ENCODE measurements at regions not wholly inside any gene's neighbourhood (a gene's known extent, or its start where the extent isn't known, plus 50 kb on each side); places are given as distances from the start of the nearest gene placed in this dataset.

- DNase-seq (no peak), ATAC-seq (ENCODE audit: low read depth in 2 of 2) (no peak)
- Histone ChIP-seq H3K36me3 (ENCODE audit: control insufficient read depth, insufficient read depth, low read length) (no peaks in the 10 kb centered on the region), H3K9me3 (ENCODE audit: control insufficient read depth in 2 of 2, low read length in 2 of 2) (peaks cover 0 to 10% of the 10 kb centered on the region in 2 experiments), H3K4me3 (ENCODE audit: low read depth, low read length) (no peak overlapping the region), H3K27me3 (ENCODE audit: control insufficient read depth, insufficient read depth, low read length) (no peaks in the 10 kb centered on the region), H3K27ac (ENCODE audit: insufficient read depth, low read length, poor library complexity, severe bottlenecking) (no peak overlapping the region), H3K4me1 (ENCODE audit: control insufficient read depth, insufficient read depth, low read length, poor library complexity, severe bottlenecking) (no peaks in the 10 kb centered on the region)
- Mint-ChIP-seq H3K36me3 (no peaks in the 10 kb centered on the region), H3K27ac (no peak overlapping the region), H3K27me3 (no peaks in the 10 kb centered on the region), H3K9me3 (peaks cover 0 to 23% (median 6%) of the 10 kb centered on the region in 7 donors), H3K4me3 (no peak overlapping the region), H3K4me1 (no peaks in the 10 kb centered on the region)
Measured at GRCh38 chr2:5036256-5036655, 655.9 kb upstream of the SOX11 start.

GRCh38 chr2:5039241-5039975 is 652.8 kb upstream of the SOX11 start:
- H3K27me3 ChIP-seq (ENCODE audit: control insufficient read depth, insufficient read depth, low read length) = no peaks in the 10 kb centered on the region
- H3K4me1 ChIP-seq (ENCODE audit: control insufficient read depth, insufficient read depth, low read length, poor library complexity, severe bottlenecking) = no peaks in the 10 kb centered on the region
- Mint-ChIP-seq H3K27ac (no peak overlapping the region), H3K27me3 (no peaks in the 10 kb centered on the region), H3K36me3 (no peaks in the 10 kb centered on the region), H3K9me3 (peaks cover 0 to 24% (median 7%) of the 10 kb centered on the region in 7 donors), H3K4me3 (no peak overlapping the region), H3K4me1 (no peaks in the 10 kb centered on the region)
- H3K9me3 ChIP-seq (ENCODE audit: control insufficient read depth in 2 of 2, low read length in 2 of 2) = peaks cover 0 to 10% of the 10 kb centered on the region in 2 experiments
- ATAC-seq (ENCODE audit: low read depth in 2 of 2) (no peak), DNase-seq (no peak)
- H3K27ac ChIP-seq (ENCODE audit: insufficient read depth, low read length, poor library complexity, severe bottlenecking) = no peak overlapping the region
- no peaks in the 10 kb centered on the region for H3K36me3 ChIP-seq (ENCODE audit: control insufficient read depth, insufficient read depth, low read length)
- no peak overlapping the region for H3K4me3 ChIP-seq (ENCODE audit: low read depth, low read length)

GRCh38 chr2:5040571-5040970 is 651.6 kb upstream of the SOX11 start:
- Histone ChIP-seq H3K4me1 (ENCODE audit: control insufficient read depth, insufficient read depth, low read length, poor library complexity, severe bottlenecking) (no peaks in the 10 kb centered on the region), H3K27ac (ENCODE audit: insufficient read depth, low read length, poor library complexity, severe bottlenecking) (no peak overlapping the region), H3K9me3 (ENCODE audit: control insufficient read depth in 2 of 2, low read length in 2 of 2) (peaks cover 0 to 10% of the 10 kb centered on the region in 2 experiments), H3K4me3 (ENCODE audit: low read depth, low read length) (no peak overlapping the region), H3K36me3 (ENCODE audit: control insufficient read depth, insufficient read depth, low read length) (no peaks in the 10 kb centered on the region), H3K27me3 (ENCODE audit: control insufficient read depth, insufficient read depth, low read length) (no peaks in the 10 kb centered on the region)
- Mint-ChIP-seq H3K27me3 (no peaks in the 10 kb centered on the region), H3K27ac (no peak overlapping the region), H3K4me1 (no peaks in the 10 kb centered on the region), H3K9me3 (peaks cover 0 to 24% (median 6%) of the 10 kb centered on the region in 7 donors), H3K4me3 (no peak overlapping the region), H3K36me3 (no peaks in the 10 kb centered on the region)
- ATAC-seq (ENCODE audit: low read depth in 2 of 2) (no peak), DNase-seq (no peak)

- no peak for DNase-seq
- Mint-ChIP-seq H3K4me3 (no peak overlapping the region), H3K27ac (no peak overlapping the region), H3K27me3 (no peaks in the 10 kb centered on the region), H3K4me1 (no peaks in the 10 kb centered on the region), H3K36me3 (no peaks in the 10 kb centered on the region), H3K9me3 (peaks cover 0 to 22% (median 6%) of the 10 kb centered on the region in 7 donors)
- Histone ChIP-seq H3K36me3 (ENCODE audit: control insufficient read depth, insufficient read depth, low read length) (no peaks in the 10 kb centered on the region), H3K9me3 (ENCODE audit: control insufficient read depth in 2 of 2, low read length in 2 of 2) (peaks cover 0 to 4% of the 10 kb centered on the region in 2 experiments), H3K27ac (ENCODE audit: insufficient read depth, low read length, poor library complexity, severe bottlenecking) (no peak overlapping the region), H3K4me1 (ENCODE audit: control insufficient read depth, insufficient read depth, low read length, poor library complexity, severe bottlenecking) (no peaks in the 10 kb centered on the region), H3K4me3 (ENCODE audit: low read depth, low read length) (no peak overlapping the region), H3K27me3 (ENCODE audit: control insufficient read depth, insufficient read depth, low read length) (no peaks in the 10 kb centered on the region)
- no peak for ATAC-seq (ENCODE audit: low read depth in 2 of 2)
Measured at GRCh38 chr2:5041501-5041900, 650.7 kb upstream of the SOX11 start.

GRCh38 chr2:5042666-5043440 is 649.3 kb upstream of the SOX11 start:
- Histone ChIP-seq H3K27me3 (ENCODE audit: control insufficient read depth, insufficient read depth, low read length) (no peaks in the 10 kb centered on the region), H3K4me1 (ENCODE audit: control insufficient read depth, insufficient read depth, low read length, poor library complexity, severe bottlenecking) (no peaks in the 10 kb centered on the region), H3K27ac (ENCODE audit: insufficient read depth, low read length, poor library complexity, severe bottlenecking) (no peak overlapping the region), H3K9me3 (ENCODE audit: control insufficient read depth in 2 of 2, low read length in 2 of 2) (peaks cover under 1 to 1% of the 10 kb centered on the region in 2 experiments), H3K4me3 (ENCODE audit: low read depth, low read length) (no peak overlapping the region), H3K36me3 (ENCODE audit: control insufficient read depth, insufficient read depth, low read length) (no peaks in the 10 kb centered on the region)
- Mint-ChIP-seq H3K9me3 (peaks cover 0 to 24% (median 9%) of the 10 kb centered on the region in 7 donors), H3K4me3 (no peak overlapping the region), H3K27ac (no peak overlapping the region), H3K4me1 (no peaks in the 10 kb centered on the region), H3K27me3 (no peaks in the 10 kb centered on the region), H3K36me3 (no peaks in the 10 kb centered on the region)
- DNase-seq (no peak), ATAC-seq (ENCODE audit: low read depth in 2 of 2) (no peak)

- DNase-seq = no peak
- no peaks in the 10 kb centered on the region for H3K27me3 Mint-ChIP-seq
Measured at GRCh38 chr2:5051300-5051699, 640.9 kb upstream of the SOX11 start.

GRCh38 chr2:5052905-5053304 is 639.3 kb upstream of the SOX11 start:
- Mint-ChIP-seq H3K4me3 (no peak overlapping the region), H3K4me1 (no peaks in the 10 kb centered on the region), H3K27me3 (no peaks in the 10 kb centered on the region), H3K36me3 (no peaks in the 10 kb centered on the region), H3K27ac (no peak overlapping the region), H3K9me3 (peaks cover 0 to 20% (median 5%) of the 10 kb centered on the region in 7 donors)
- no peaks in the 10 kb centered on the region for H3K27me3 ChIP-seq (ENCODE audit: control insufficient read depth, insufficient read depth, low read length)
- no peaks in the 10 kb centered on the region for H3K36me3 ChIP-seq (ENCODE audit: control insufficient read depth, insufficient read depth, low read length)
- ATAC-seq (ENCODE audit: low read depth in 2 of 2) (no peak), DNase-seq (no peak)
- no peaks in the 10 kb centered on the region for H3K4me1 ChIP-seq (ENCODE audit: control insufficient read depth, insufficient read depth, low read length, poor library complexity, severe bottlenecking)
- H3K4me3 ChIP-seq (ENCODE audit: low read depth, low read length) = no peak overlapping the region
- no peak overlapping the region for H3K27ac ChIP-seq (ENCODE audit: insufficient read depth, low read length, poor library complexity, severe bottlenecking)
- H3K9me3 ChIP-seq (ENCODE audit: control insufficient read depth in 2 of 2, low read length in 2 of 2) = peaks cover 2 to 7% of the 10 kb centered on the region in 2 experiments

More at GRCh38 chr2:5051300-5051699, 640.9 kb upstream of the SOX11 start:
- no peaks in the 10 kb centered on the region for H3K27me3 ChIP-seq (ENCODE audit: control insufficient read depth, insufficient read depth, low read length)
- H3K4me1 ChIP-seq (ENCODE audit: control insufficient read depth, insufficient read depth, low read length, poor library complexity, severe bottlenecking) = no peaks in the 10 kb centered on the region
- Mint-ChIP-seq H3K4me3 (no peak overlapping the region), H3K36me3 (no peaks in the 10 kb centered on the region), H3K27ac (no peak overlapping the region), H3K4me1 (no peaks in the 10 kb centered on the region), H3K9me3 (peaks cover 0 to 24% (median 4%) of the 10 kb centered on the region in 7 donors)
- H3K27ac ChIP-seq (ENCODE audit: insufficient read depth, low read length, poor library complexity, severe bottlenecking) = no peak overlapping the region
- H3K9me3 ChIP-seq (ENCODE audit: control insufficient read depth in 2 of 2, low read length in 2 of 2) = peaks cover 3 to 7% of the 10 kb centered on the region in 2 experiments
- no peaks in the 10 kb centered on the region for H3K36me3 ChIP-seq (ENCODE audit: control insufficient read depth, insufficient read depth, low read length)
- H3K4me3 ChIP-seq (ENCODE audit: low read depth, low read length) = no peak overlapping the region
- no peak for ATAC-seq (ENCODE audit: low read depth in 2 of 2)

All from CD4-positive, CD25-positive, alpha-beta regulatory T cell (primary cell).